NAMALWA (cell line): ENCODE measurements at regions not wholly inside any gene's neighbourhood (a gene's known extent, or its start where the extent isn't known, plus 50 kb on each side); places are given as distances from the start of the nearest gene placed in this dataset.

Experiments
- DNase-seq: peaks from one replicate; pipeline ENCODE4 v3.0.0-alpha.2; 2015; ENCODE audit warnings: low spot score

DNA sequence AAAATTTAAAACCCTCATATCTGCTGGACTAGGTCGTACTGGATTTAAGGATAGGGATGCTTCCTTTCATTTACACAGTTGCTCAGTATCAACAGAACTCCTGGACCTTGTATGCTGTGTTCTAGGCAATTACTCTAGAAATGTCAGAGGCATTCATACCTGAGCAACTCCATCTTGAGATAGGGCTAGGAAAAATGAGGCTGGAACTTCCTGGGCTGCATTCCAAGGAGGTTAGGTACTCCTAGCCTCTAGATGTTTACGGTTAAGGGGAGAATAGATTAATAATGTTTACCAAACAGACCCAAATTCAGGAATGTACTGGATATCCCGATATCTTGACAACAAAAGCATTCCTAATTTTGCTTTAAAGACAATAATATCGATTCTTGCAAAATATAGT lies 84.7 kb upstream of the NLGN4X start:
- no peak for DNase-seq

- DNase-seq: no peak
Observed at GRCh38 chrX:6311540-6311939, 82.9 kb upstream of the NLGN4X start.

- DNase-seq: no peak
Observed at GRCh38 chrX:6307156-6307555, 78.5 kb upstream of the NLGN4X start.

DNA sequence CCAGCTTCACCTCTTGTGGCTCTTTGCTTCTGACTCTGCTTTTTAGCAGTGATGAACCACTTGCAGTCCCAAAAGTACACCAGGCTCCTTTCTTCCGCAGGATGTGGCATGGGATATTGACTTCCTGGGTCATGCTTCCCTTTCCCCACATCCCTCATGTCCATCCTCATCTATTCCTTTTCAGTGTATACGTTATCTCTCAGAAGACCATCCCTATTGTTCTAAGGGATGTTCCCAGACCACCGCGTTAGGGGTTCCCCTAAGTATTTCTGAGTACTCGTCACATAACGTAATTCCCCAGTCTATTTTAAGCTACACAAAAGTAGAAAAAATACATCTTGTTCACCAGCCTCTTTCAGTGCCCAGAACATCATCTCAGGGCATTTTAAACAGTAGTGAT lies 71.1 kb upstream of the NLGN4X start:
- no peak for DNase-seq

GRCh38 chrX:6293716-6294115 lies 65.0 kb upstream of the NLGN4X start:
- no peak for DNase-seq

DNA sequence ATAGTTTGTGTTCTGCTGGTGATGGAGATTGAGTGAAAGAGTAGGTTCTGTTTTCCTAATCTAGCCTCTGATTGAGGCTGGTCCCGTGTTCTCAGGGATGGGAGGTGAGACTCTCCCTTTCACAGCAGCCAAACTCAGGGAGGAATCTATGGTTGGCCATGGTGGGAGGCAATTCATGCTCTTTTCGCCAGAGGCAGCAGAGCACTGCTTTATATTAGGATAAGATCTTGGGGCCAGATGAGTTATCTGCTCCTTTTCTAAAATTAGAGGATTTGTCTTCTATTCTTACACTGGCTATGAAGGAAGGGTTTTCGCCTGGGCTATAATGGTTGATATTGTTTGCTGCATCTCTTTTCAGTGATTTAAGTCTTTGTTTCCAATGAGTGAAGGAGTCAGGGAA lies 63.9 kb upstream of the NLGN4X start:
- DNase-seq: peak; percentile 3

DNA sequence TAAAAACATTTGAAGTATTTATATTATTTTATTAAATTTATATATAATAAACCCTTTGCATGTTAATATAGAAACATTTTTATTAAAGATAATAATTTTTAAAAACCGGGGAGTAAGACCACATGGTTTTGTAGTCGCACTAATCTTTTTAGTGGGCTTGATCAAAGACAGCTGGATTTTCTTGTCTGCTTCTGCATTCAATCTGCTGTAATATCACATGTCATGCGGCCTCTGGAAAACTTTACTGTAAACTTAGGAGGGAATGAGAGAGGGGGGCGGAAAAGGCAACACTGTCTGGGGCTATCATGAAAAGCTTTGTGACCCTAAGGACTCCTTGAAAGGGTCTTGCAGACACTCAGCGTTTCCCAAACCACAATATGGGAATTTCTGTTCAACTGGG lies 62.8 kb upstream of the NLGN4X start:
- DNase-seq: no peak

DNA sequence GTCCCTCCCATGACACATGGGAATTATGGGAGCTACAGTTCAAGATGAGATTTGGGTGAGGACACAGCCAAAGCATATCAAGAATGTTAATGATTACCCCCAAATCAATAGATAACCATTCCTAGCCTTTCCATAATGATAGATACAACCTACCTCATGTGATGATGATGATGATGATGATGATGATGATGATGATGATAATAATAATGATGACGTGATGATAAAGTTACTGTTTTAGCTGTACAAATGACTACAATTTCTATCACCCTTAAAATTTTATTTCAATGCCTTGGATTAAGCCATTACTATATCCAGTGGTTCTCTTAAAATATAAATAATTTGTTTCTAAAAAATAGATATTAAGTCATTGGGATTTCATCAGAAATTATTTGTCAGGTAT lies 55.2 kb upstream of the NLGN4X start:
- DNase-seq: no peak

GRCh38 chrX:6279277-6279909 lies 50.7 kb upstream of the NLGN4X start:
- no peak for DNase-seq
